ENCODE measurements at regions not wholly inside any gene's neighbourhood (a gene's known extent, or its start where the extent isn't known, plus 50 kb on each side); places are given as distances from the start of the nearest gene placed in this dataset.
"Not testable (repeated sequence)": the region's sequence is repeated elsewhere in the genome, so short reads cannot be mapped to it uniquely, and the experiment has no call there.

DNA sequence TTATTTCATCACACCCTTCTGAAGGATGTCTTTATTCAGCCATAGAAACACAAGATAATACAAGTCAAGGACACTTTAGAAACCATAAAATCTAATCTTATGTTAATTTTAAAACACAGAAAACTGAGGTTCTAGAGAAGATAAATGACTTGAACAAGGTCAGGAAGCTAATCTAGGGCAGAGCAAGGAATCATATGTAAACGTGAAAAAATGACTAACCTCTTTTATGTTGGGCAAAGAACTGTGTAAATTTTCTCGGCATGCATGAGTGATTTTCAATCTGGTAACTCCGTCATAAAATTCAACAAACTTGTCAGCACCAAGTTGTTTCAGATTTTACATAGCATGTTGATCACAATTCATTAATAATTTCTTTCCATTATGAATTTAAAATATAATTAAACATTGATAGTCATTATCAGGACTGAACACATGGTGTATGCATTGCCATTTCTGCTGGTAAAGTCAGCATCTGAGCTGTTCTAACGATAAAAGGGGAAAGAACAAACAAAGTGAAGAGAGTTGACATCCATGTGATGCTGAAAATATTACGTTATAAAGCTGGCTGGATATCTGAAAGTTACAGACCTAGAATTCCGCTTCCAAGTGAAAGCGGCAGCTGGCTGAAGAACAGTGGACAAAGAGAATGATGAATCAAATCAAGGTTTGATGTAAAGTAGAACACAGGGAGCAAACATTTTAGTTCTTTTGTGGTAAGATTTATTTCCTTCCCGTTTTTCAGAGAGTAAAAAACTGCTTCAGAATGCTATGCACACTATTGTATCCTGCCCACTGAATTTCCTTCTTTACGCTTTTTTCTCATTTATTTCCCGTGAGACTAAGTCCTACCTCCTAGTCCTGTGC, 1037.4 kb upstream of the TMPRSS15 start:
- no peak for DNase-seq

DNA sequence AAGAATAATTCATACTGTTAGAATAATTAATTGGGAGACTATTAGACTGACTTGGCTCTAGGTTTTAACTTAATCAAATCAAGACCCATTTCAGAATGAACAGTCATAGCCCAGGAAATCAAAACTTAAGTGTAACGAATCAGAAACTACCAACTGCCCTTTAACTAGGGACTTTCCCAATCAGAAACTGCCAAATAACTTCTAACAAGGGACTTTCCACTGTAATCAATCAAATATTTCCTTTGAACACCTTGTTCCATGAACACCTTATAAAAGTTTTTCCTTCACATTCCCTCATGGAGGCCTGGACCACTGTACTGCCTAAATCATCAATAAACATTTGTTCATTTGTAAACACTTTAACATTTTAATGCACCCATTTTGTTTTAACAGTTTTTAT, 1054.7 kb upstream of the TMPRSS15 start:
- DNase-seq, result no peak

DNA sequence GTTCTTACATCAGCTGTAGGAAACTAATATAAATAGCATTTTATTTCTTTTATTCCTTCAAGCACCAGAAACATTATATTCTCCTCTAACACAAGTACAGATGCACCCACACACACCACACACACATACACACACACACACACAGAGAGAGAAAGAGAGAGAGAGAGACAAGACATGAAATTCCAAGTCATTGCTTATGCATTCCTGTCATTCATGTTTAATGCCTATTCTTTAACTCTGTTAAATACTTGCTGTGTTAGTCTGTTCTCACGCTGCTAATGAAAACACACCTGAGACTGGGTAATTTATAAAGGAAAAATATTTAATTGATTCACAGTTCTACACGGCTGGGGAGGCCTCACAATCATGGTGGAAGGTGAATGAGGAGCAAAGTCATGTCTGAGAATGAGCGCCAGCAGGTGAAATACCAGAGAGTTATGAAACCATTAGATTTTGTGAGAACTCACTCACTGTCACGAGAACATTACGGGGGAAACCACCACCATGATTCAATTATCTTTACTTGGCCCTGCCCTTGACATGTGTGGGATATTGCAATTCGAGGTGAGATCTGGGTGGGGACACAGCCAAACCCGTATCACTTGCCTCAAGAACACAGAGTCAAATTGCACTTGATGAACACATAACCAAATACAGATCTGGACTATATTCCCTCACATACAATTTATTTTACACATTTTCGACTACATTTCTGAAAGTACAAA, 1058.1 kb upstream of the TMPRSS15 start:
- no peak for DNase-seq

DNA sequence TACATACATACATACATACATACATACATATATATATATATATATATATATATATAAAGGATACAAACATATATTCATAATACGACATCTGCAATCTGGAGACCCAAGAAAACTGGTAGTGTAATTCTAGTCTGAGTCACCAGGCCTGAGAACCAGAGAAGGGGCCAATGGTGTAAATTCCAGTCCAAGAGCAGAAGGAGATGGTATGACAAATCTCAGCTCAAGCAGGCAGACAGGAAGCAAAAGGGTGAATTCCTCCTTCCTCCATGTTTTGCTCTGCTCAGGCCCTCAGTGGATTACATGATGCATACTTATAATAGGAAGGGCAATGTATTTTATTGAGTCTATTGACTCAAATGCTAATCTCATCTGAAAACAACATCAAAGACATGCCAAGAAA, 1060.4 kb upstream of the TMPRSS15 start:
- DNase-seq, result no peak

DNA sequence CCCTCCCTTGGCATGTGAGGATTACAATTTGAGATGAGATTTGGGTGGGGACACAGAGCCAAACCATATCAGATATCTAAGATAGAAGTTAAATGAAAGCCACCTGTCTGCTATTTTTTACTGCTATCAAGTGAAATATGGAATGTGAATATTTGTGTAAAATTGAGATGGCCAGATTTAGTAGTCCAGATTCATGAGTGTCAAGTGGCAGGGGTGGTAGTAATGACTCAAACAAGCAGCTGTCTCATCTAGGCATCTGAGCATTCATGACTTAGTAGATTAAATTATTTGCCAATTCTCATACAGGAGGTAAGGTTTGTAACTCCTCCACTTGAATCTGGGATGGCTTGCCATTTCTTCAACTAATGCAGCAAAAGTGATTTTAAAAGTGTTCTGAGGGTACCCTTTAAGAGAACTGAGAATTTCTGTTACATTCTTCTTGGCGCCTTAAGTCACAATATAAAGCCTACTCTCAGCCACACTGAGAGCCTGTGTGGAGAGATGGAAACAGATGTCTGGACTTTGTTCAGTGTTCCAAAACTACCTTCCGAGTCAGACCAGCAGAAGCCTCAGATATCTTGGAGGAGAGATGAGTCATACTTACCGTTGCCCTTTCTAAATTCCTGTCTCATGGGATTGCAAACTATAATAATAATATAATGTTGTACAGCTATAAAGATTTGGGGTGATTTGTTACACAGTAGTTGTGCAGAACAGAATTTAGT, 1065.6 kb upstream of the TMPRSS15 start:
- no peak for DNase-seq

DNA sequence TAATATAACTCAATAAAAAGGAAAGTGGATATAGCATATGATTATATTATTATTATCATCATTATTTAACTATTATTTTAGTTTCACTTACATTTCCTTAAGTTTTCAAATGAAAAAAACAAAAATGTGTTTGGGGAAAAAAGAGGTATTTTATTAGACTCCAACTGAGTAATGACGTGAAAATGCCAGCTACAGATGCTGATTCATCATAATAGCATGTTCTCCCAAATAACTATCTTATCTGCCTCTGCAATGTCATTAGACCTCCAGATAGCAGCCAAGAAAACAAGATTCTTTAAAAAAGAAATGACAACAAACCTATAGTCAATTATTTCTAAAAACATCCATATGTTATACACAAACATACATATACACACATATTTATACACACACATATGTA, 1071.9 kb upstream of the TMPRSS15 start:
- no peak for DNase-seq

DNA sequence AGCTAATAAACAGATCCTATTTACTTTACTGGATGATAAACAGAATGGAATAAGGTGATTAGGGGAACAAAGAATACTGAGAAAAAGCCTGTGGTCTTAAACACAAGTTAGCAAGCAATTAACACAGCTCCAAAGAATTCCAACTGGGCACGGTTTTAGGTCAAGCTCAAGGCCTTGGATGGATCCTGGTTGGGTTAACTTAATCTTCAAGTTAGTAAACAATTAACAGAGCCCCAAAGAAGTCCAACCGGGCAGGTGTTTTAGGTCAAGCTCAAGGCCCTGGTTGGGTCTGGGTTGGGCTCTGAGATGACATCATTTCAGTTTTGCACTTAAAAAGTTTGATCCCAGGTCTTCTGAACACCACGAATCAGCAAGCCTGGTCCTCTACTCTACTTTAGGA, 1086.3 kb upstream of the TMPRSS15 start:
- DNase-seq, result no peak

DNA sequence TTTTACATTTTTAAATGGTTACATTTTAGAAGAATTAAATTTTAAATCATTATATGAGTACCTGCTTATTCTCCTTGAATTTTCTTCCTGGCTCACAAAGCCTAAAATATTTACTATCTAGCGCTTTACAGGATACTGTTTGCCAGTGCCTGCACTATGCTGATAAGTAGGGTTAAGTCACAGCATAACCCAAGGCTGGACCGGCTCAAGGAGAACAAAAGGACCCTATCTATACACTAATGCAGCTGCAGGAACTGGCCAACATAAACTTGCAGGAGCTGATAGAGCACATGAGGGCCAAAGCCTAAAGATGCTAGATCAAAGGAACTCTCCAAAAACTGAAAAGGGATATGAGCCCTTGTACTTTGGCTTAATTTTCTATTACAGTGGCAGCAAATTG, 1086.9 kb upstream of the TMPRSS15 start:
- no peak for DNase-seq

DNA sequence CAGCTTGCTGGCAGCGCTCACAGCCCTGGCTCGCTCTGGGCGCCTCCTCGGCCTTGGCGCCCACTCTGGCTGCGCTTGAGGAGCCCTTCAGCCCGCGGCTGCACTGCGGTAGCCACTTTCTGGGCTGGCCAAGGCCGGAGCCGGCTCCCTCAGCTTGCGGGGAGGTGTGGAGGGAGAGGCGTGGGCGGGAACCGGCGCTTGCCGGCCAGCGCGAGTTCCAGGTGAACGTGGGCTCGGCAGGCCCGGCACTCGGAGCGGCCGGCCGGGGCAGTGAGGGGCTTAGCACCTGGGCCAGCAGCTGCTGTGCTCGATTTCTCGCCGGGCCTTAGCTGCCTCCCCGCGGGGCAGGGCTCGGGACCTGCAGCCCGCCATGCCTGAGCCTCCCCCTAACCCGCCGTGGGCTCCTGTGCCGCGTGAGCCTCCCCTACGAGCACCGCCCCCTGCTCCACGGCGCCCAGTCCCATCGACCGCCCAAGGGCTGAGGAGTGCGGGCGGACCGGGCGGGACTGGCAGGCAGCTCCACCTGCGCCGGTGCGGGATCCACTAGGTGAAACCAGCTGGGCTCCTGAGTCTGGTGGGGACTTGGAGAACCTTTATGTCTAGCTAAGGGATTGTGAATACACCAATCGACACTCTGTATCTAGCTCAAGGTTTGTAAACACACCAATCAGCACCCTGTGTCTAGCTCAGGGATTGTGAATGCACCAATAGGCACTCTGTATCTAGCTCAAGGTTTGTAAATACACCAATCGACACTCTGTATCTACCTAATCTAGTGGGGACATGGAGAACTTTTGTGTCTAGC, 1090.1 kb upstream of the TMPRSS15 start:
- not testable (repeated sequence) for DNase-seq

DNA sequence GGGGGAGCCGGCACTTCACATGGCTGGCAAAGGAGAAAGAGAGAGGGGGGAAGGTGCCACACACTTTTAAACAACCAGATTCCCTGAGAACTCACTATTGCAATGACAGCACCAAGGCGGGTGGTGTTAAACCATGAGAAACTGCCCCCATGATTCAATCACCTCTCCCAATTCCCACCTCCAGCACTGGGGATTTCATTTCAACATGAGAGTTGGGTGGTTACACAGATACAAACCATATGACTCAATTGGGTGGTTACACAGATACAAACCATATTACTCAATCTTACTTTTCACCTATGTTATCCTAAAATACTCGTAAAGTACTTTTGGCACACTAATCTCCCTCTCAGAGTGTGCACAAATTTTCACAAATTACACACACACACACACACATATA, 1097.5 kb upstream of the TMPRSS15 start:
- DNase-seq, result no peak

DNA sequence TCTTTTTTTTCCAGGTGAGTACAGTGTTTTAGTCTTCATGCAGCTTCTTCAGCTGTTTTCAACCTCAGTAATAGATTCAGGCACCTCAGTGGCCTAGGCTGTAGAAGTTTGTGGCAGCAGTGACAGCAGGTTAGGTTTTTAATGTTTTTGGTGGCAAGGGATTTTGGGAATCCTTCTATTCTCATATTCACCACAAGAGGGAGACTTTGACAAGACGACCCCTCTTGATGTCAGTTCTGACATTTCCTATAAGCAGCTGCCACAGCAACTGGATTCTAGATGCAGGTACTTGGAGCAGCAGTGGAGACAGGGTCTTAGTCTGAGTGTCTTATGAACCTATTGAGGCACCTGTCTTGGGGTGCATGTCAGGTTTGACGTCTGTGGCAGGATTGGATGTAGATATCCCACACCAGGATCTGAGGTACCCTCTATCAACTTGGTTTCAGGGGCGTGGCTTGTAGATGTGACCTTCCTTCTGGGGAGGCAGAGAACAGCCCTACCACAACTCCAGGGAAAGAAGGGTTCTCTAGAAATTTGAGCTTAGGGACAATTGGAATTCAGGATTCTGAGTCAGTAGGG, 1104.2 kb upstream of the TMPRSS15 start:
- DNase-seq, result no peak

DNA sequence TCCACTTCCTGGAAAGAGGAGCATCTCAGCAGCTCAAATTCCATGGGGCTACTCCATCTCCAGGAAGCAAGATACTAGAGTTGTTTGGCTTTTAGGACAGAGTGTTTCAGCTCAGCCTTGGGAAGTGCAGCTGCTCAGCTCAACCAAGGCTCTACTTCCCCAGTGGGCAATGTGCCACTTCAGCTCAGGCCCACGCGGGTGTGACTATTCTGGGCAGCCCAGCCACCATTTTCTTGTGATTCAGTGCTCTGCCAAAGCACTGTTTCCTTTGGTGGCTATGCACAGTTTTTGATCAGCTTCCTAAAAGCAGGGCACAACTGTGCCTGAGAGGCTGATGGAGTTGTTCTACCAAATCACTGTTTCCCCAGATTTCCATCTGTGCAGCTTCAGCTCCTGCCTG, 1104.9 kb upstream of the TMPRSS15 start:
- no peak for DNase-seq

DNA sequence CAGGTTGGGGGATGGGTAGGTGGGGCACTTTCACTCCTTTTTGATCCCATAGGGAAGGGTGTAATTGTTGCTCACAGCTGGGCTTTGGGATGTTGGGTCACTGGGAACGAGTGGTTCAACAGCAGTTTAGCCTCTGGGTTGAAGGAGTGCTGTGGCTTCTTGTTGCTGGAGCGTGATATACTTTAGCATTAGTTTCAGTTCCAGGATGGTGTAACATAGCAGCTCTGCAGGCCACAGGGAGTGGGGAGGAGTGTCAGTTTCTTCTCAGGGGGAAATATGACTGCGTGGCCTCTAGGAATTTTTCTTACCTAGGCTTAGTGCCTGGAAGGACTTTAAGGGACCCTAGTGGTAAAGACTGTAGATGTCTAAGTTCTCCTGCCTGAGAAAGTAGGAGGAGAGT, 1105.3 kb upstream of the TMPRSS15 start:
- DNase-seq, result no peak

DNA sequence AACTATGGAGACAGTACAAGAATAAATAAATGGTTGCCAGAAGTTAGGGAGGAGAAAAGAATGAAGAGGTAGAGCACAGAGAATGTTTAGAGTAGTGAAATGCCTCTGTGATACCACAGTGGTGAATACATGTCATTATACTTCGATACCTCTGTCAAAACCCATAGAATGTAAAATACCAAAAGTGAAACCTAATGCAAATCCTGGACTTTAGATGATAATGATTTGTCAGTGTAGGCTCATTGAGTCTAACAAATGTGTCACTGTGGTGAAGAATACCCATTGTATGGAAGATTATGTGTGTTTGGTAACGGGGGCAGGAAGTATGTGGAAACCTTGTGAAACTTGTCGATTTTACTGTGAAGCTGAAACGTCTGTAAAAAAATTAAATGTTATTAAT, 1106.5 kb upstream of the TMPRSS15 start:
- DNase-seq, result no peak

DNA sequence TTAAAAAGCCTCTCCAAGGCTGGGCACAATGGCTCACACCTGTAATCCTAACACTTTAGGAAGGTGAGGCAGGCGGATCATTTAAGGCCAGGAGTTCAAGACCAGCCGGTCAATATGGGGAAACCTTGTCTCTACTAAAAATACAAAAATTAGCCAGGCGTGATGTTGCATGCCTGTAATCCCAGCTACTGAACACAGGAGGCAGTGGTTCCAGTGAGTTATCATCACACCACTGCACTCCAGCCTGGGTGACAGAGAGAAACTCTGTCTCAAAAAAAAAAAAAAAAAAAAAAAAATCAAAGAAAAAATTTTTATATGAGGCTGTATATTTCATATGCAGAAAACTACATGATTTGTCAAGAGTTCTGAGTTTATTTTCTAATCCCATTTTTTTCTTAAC, 1107.1 kb upstream of the TMPRSS15 start:
- no peak for DNase-seq

DNA sequence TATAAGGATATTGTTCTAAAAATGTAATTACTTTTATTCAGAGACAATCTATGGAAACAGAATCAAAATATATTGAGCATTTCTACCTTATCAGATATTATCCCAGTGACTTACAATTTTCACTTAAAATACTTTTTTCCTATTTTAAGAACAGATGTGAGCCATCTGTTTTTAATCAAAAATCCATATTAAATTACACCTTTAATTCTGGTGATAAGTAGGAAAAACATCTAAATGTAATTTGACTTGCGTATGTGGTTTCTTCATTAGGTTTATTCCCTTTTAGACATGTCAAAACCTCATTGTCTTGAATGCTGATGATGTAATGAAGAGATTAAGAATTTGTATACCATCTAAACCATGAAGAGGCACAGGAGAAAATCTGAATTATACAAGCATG, 1118.8 kb upstream of the TMPRSS15 start:
- no peak for DNase-seq

DNA sequence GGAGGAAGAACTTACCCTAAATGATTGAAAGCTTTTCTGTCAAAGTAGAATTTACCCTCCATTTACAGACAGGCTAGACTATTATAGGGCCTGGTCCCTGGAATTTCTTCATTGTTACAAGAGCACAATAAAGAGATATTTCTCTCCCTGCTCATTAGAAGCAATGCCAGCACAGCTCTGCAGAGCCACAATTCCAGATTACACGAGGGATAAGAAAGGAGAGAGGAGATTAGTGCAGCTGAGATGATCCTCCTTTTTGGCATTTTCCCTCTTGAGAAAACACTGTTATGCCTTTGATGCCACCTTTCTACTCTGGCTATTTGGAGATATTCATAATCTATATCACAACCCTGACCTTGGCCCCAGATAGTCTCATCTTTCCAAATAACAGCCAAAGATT, 1119.5 kb upstream of the TMPRSS15 start:
- no peak for DNase-seq

DNA sequence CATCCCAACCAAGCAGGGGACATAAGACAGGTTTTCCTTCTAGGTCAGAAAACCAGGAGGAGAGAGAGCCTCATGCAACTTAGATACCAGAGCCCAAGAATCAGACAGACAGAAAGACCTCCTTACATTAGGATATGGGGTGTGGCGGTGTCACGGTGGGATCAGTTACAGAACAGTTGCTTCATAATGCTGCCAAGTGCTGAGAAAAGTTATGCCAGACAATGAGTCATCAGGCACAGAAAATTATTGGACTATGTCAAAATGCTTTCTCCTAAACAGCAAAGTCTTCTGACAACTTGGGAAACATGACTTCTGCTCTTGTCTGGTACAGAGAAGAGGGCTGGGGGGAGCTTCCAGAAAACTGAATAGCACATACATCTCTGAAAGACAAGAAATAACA, 1120.2 kb upstream of the TMPRSS15 start:
- no peak for DNase-seq

DNA sequence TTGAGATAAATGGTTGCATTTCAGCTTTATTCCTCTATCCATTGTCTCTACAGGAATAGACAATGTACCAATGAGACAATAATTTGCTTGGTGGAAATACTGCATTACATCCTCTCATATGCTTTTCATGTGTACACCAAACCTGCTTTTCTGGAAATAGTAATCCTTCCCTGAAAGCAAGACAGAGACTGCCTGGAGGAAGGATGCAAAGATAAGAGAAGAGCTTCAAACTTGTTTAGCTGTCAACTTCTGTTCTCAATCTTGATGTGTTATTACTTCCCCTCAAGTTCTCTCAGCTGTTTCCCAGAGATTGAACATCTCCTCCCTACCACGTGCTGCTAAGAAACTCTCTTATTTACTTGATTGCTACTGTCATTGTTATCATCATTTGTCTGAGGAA, 1125.4 kb upstream of the TMPRSS15 start:
- DNase-seq, result no peak

DNA sequence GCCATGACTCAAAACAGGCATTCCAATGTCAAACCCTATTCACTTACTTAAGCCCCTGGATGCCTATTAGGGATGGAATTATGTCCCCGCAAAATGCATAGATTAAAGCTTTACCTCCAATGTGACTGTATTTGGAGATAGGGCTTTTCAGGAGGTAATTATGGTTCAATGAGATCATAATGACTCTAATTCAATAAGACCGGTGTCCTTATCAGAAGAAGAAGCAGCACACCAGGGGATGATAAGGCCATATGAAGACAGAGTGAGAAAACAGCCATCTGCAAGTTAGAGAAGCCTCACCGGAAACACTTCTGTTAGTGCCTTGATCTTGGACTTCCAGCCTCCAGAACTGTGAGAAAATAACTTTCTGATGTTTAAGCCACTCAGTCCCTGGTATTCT, 1131.8 kb upstream of the TMPRSS15 start:
- no peak for DNase-seq

DNA sequence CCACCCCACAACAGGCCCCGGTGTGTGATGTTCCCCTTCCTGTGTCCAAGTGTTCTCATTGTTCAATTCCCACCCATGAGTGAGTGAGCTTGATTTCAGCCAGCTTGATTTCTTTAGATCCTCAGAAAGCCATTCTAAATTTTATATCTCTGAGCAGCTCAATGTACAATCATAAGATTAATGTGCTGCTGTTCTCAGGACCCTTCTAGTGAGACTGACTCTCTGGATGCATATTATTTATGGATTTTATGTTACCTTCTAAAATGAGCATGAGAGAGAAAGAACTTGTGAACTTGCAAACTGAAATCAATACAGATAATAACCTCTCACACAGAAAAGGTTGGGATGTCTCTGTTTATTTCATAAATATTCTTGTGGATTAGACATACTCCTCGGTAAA, 1133.5 kb upstream of the TMPRSS15 start:
- no peak for DNase-seq

DNA sequence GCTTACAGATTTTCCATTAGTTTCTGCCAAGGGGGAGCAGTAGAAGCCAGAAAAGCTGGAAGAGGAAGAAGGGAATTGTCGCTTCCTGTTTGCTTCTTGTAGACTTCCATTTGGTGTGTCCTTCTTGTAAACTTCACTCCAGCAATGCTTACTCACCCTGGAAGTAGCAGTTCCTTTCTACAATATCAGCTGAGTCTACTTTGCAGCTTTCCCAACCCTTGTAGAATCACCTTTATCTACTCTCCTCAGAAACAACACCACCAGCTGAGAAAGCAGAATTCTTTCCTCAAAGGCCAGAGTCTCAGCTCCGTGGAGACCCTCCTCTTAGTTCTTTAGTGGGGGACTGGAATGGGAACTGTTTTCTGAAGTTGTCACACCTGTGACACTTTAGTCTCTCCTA, 1136.7 kb upstream of the TMPRSS15 start:
- DNase-seq, result no peak

DNA sequence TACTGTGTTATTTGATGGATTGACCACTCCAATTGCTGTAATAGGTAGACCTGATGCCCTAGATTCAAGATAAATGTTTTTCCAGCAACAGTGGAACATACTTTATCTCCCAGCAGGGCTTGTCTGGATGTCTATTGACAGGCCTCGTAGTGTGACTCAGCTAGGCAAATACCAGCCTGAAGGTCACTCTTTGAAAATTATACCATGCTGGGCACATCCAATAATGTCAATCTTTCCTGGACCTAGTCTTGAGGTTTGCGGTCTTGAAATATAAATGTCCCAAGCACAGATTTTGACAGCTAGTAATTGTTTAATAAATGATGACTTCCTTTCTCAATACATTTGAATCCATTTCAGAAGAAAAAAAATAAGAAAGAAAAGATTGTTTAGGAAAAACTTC, 1138.0 kb upstream of the TMPRSS15 start:
- DNase-seq, result no peak
